A673 (cell line): ENCODE measurements at regions not wholly inside any gene's neighbourhood (a gene's known extent, or its start where the extent isn't known, plus 50 kb on each side); places are given as distances from the start of the nearest gene placed in this dataset.

Experiments
- EZH2 ChIP-seq: fragments of 200-600 bp; sonication (generic); IDR thresholded peaks from 2 replicates; pipeline ENCODE4 v1.6.1; 2017; ENCODE audit warnings: borderline replicate concordance, low read depth, mild to moderate bottlenecking, mixed read lengths, antibody characterized with exemption, low read length; ENCODE audit not compliant: poor library complexity, severe bottlenecking
- TF ChIP-seq, protein P1 (sequence below): fragments of 300-800, 200-600 bp; sonication (generic); conservative IDR thresholded peaks from 2 replicates; pipeline ENCODE4 v1.5.1; 2017; ENCODE audit warnings: low read depth, mild to moderate bottlenecking, antibody characterized with exemption, low read length, moderate library complexity, mixed read lengths

GRCh38 chr15:98581715-98582114 is 66.6 kb upstream of the IGF1R start:
- TF ChIP-seq, protein P1, sequence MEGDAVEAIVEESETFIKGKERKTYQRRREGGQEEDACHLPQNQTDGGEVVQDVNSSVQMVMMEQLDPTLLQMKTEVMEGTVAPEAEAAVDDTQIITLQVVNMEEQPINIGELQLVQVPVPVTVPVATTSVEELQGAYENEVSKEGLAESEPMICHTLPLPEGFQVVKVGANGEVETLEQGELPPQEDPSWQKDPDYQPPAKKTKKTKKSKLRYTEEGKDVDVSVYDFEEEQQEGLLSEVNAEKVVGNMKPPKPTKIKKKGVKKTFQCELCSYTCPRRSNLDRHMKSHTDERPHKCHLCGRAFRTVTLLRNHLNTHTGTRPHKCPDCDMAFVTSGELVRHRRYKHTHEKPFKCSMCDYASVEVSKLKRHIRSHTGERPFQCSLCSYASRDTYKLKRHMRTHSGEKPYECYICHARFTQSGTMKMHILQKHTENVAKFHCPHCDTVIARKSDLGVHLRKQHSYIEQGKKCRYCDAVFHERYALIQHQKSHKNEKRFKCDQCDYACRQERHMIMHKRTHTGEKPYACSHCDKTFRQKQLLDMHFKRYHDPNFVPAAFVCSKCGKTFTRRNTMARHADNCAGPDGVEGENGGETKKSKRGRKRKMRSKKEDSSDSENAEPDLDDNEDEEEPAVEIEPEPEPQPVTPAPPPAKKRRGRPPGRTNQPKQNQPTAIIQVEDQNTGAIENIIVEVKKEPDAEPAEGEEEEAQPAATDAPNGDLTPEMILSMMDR: peak; percentile 39; the same call in 1 of the 2 replicates
- TF ChIP-seq EZH2: no peak
